Astrocyte (in vitro differentiated cells and primary cell): ENCODE measurements at regions not wholly inside any gene's neighbourhood (a gene's known extent, or its start where the extent isn't known, plus 50 kb on each side); places are given as distances from the start of the nearest gene placed in this dataset.

ENCODE experiments used
- CTCF ChIP-seq: IDR thresholded peaks from 2 replicates; pipeline ENCODE4 v1.5.1; 2011; ENCODE audit warnings: low read depth, mild to moderate bottlenecking, inconsistent platforms, low read length, moderate library complexity; ENCODE audit not compliant: insufficient read depth
- EZH2 ChIP-seq: IDR thresholded peaks from 2 replicates; pipeline ENCODE4 v1.6.1; 2012; ENCODE audit warnings: mild to moderate bottlenecking, low read length, inconsistent platforms; ENCODE audit not compliant: insufficient read depth

GRCh38 chr4:32884198-32884597, 2164.0 kb downstream of the PCDH7 start:
- TF ChIP-seq EZH2 (no peak), CTCF (no peak)
